ENCODE measurements at regions not wholly inside any gene's neighbourhood (a gene's known extent, or its start where the extent isn't known, plus 50 kb on each side); places are given as distances from the start of the nearest gene placed in this dataset.
A peak's percentile ranks its signal among the peaks of the same experiment; 100 is the strongest.

- DNase-seq (ENCODE audit: extremely low read depth in 1 of 11, low read depth in 9 of 11, low spot score in 4 of 11): peak in 4 of 11 donors; percentile 52 to 68 (median 64)
Observed at GRCh38 chr9:82606492-82607382, 456.2 kb downstream of the RASEF start.

DNA sequence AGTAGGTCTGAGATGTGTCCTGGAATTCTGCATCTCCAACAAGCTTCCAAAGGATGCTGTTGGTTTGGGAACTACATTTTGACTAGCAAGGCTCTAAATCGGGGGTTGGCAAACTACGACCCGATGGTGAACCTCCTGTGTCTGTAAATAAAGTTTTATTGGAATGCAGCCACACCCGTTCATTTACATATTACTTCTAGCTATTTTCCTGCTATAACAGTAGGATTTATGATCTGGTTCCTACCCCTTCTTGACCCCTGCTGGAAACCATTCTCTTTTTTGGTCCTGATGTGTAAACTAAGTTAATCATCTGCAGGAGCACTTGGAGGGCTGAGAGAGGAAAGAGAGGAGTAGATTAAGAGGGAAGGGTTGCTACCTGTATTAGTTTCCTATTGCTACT, 454.5 kb downstream of the RASEF start:
- no peak for DNase-seq (ENCODE audit: extremely low read depth in 1 of 11, low read depth in 9 of 11, low spot score in 4 of 11)

DNA sequence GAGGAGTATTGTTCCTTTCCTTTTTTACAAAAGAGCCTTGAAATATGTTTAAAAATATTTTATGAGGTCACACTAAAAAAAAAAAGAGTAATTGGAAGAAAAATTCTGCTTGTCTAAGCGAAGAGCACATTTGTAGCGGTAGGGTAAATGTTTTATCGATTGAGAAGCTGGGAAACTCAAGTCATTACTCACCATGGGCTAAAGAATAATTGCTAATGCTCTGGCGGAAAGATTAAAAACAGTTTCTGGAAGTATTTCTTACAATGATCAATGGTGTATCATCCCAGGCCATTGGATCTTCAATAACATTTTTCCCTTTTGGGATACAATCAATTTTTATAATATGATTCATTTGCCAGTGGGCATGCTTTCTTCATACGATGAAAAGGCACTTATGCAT, 450.0 kb downstream of the RASEF start:
- DNase-seq (ENCODE audit: extremely low read depth in 1 of 11, low read depth in 9 of 11, low spot score in 4 of 11): no peak

DNA sequence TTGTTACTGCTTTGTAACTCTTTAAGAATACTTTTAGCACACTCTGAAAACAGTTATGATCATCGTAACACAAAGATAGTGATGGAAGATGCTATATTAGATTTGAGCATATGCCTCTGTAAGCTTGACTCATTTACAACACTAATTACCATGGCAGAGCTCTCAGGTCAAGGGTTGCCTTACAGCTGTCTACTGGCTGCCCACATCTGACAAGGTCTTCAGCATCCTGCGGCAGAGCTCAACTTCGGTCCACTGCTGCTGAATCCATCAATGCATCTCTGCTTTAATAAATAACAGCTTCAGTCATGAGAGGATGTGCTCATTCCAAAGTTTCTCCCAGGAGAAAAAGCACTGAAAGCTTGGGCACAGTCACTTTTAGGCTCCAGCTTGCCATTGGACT, 449.4 kb downstream of the RASEF start:
- DNase-seq (ENCODE audit: extremely low read depth in 1 of 11, low read depth in 9 of 11, low spot score in 4 of 11): no peak

GRCh38 chr9:82616545-82616944, 446.4 kb downstream of the RASEF start:
- DNase-seq (ENCODE audit: extremely low read depth in 1 of 11, low read depth in 9 of 11, low spot score in 4 of 11): peak in 2 of 11 donors; percentile 36 to 42

- DNase-seq (ENCODE audit: extremely low read depth in 1 of 11, low read depth in 9 of 11, low spot score in 4 of 11): no peak
Observed at GRCh38 chr9:82621447-82621846, 441.5 kb downstream of the RASEF start.

GRCh38 chr9:82637368-82637767, 425.6 kb downstream of the RASEF start:
- DNase-seq (ENCODE audit: extremely low read depth in 1 of 11, low read depth in 9 of 11, low spot score in 4 of 11): no peak

- DNase-seq (ENCODE audit: extremely low read depth in 1 of 11, low read depth in 9 of 11, low spot score in 4 of 11): no peak
Observed at GRCh38 chr9:82645600-82645999, 417.3 kb downstream of the RASEF start.

GRCh38 chr9:82650368-82650767, 412.6 kb downstream of the RASEF start:
- no peak for DNase-seq (ENCODE audit: extremely low read depth in 1 of 11, low read depth in 9 of 11, low spot score in 4 of 11)

- no peak for DNase-seq (ENCODE audit: extremely low read depth in 1 of 11, low read depth in 9 of 11, low spot score in 4 of 11)
Observed at GRCh38 chr9:82651474-82651873, 411.5 kb downstream of the RASEF start.

GRCh38 chr9:82665324-82665723, 397.6 kb downstream of the RASEF start:
- no peak for DNase-seq (ENCODE audit: extremely low read depth in 1 of 11, low read depth in 9 of 11, low spot score in 4 of 11)

DNA sequence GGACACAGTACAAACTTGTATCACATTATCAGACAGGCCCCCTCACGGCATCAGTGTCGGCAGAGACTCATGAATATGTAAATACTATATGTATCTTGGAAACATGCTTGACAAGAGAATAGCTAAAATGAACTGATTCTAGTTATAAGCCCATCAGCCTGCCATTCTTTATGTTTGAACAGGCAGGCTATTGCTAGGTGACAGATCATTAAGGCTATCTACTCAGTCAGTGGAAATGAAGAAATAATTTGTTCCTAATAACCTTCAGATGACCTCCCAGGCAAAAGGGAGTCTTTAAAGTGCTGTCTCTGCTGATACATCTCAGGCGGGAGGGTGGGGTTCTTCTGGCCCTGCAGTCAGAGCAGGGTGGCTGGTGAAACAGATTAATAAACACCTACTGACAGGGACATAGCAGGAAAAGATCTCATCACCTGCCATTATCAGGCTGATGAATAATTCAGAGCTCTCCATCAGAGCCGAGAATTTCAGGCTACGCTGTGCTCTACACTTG, 394.2 kb downstream of the RASEF start:
- no peak for DNase-seq (ENCODE audit: extremely low read depth in 1 of 11, low read depth in 9 of 11, low spot score in 4 of 11)

DNA sequence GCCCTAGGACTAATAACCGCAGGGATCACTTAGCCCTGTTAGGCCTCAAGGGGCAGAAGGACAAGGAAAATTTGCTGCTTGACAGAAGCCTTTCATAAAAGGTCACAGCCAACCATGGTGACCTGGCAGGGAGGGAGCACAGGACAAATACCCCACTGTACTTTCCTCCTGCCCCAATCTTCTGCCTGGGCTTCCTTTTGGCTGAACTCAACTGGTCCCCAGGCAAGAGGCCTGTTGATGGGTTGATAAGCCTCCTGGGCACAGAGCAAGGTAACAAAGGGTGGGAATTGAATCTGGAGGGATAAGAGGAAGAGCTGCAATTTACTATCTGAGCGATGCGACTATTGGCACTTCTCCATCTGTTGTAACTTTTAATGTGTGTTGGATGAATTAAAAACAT, 392.9 kb downstream of the RASEF start:
- no peak for DNase-seq (ENCODE audit: extremely low read depth in 1 of 11, low read depth in 9 of 11, low spot score in 4 of 11)

DNA sequence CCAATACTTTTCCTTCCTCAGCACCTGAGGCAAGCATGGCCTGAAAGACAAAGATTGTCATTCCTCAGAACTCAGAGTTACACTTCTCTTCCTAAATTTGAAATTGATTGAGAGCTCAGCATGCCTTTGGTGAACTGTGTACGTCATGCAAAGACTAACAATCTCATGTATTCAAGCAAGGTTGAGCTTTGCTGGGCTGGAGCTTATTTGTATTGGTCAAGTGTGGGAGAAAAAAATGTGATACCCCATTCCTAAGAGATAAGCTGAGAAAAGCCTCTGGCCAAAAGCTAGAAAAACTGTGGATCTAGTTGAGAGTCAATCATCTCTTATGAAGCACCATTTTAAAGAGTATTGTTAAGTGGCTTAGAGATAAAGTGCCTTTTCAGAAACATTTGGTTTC, 392.2 kb downstream of the RASEF start:
- no peak for DNase-seq (ENCODE audit: extremely low read depth in 1 of 11, low read depth in 9 of 11, low spot score in 4 of 11)

DNA sequence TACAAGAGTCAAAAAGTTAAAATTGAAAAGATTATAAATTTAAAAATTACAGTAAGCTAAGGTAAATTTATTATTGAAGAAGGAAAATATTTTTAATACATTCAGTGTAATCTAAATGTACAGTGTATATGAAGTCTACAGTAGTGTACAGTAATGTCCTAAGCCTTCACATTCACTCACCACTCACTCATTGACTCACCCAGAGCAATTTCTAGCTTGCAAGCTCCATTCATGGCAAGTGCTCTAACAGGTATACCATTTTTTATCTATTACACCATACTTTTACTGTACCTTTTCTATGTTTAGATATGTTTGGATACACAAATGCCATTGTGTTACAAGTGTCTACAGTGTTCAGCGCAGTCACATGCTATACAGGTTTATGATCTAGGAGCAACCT, 389.7 kb downstream of the RASEF start:
- no peak for DNase-seq (ENCODE audit: extremely low read depth in 1 of 11, low read depth in 9 of 11, low spot score in 4 of 11)

DNA sequence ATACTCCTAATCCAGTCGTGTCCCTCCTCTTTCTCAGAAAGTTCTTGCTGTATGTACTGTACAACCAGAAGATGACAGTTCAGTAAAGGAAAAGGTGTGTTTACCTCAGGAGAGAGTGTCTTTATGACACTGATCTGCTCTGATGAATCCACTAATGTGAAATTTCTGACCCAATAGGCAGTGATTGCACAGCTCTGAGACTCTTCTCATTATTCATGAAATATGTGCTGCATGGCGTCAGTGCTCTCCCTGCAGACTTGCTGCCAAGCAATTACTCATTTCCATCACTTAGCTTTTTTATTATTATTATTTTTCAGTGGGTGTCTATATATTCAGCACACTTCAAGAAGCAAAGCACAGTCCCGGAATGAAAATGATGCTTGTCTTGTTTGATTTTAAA, 389.0 kb downstream of the RASEF start:
- no peak for DNase-seq (ENCODE audit: extremely low read depth in 1 of 11, low read depth in 9 of 11, low spot score in 4 of 11)

- DNase-seq (ENCODE audit: extremely low read depth in 1 of 11, low read depth in 9 of 11, low spot score in 4 of 11): no peak
Observed at GRCh38 chr9:82675102-82675501, 387.8 kb downstream of the RASEF start.

DNA sequence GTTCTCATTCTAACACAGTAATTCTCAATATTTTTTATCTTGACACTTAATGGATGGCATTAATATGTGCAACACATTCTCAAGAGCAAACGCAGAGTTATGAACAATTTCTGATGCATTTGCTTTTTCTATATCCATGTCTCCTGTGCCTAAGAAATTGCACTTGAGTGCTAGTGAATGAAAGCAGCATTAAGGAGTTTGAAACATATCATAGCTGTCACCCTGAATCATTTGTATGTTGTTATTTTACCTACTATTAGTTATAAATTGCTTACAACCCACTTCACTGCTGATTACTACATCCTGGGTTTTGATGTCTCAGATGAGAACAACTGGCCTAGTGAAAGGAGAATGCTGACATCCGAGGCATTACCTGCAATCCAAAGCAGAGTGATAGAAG, 387.3 kb downstream of the RASEF start:
- DNase-seq (ENCODE audit: extremely low read depth in 1 of 11, low read depth in 9 of 11, low spot score in 4 of 11): no peak

- DNase-seq (ENCODE audit: extremely low read depth in 1 of 11, low read depth in 9 of 11, low spot score in 4 of 11): no peak
Observed at GRCh38 chr9:82677086-82677485, 385.9 kb downstream of the RASEF start.

DNA sequence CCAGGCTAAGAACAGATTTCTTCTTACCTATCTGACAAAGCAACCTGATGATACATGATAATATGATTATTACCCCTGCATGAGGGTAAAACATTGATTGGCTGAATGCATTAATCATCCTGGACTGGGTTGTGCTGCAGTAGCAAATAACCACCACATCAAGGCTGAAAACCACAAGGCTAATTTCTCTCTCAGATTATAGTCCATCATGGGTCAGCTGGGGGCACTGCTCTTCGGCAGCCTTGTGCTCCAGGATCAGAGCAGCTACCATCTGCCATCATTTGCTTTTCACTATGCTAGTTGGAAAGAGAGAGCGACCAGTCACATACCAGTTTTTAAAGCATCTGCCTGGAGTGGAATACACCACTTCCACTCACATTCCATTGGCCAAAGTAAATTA, 383.5 kb downstream of the RASEF start:
- no peak for DNase-seq (ENCODE audit: extremely low read depth in 1 of 11, low read depth in 9 of 11, low spot score in 4 of 11)
